HCT116 (cell line): ENCODE measurements at regions not wholly inside any gene's neighbourhood (a gene's known extent, or its start where the extent isn't known, plus 50 kb on each side); places are given as distances from the start of the nearest gene placed in this dataset.

Experiments used
- CEBPB ChIP-seq: IDR thresholded peaks from 2 replicates; pipeline ENCODE4 v1.6.1; 2012; ENCODE audit warnings: low read depth
- EZH2 ChIP-seq: fragments of 200-600 bp; sonication (generic); IDR thresholded peaks from 2 replicates; pipeline ENCODE4 v1.6.1; 2017; ENCODE audit warnings: antibody characterized with exemption, mixed run types
- JUND ChIP-seq: IDR thresholded peaks from 2 replicates; pipeline ENCODE4 v1.6.1; 2012
- POLR2A ChIP-seq: IDR thresholded peaks from 2 replicates; pipeline ENCODE4 v1.7.0; 2011; ENCODE audit warnings: borderline replicate concordance; ENCODE audit not compliant: insufficient read depth, insufficient read length; ENCODE audit errors: extremely low read depth
- POLR2AphosphoS5 ChIP-seq: IDR thresholded peaks from 2 replicates; pipeline ENCODE4 v1.6.1; 2011; ENCODE audit warnings: mild to moderate bottlenecking, low read depth, low read length, moderate library complexity
- RAD21 ChIP-seq: IDR thresholded peaks from 2 replicates; pipeline ENCODE4 v1.6.1; 2012; ENCODE audit warnings: low read depth, mild to moderate bottlenecking
- SIN3A ChIP-seq: IDR thresholded peaks from 2 replicates; pipeline ENCODE4 v1.6.1; 2012; ENCODE audit warnings: low read depth
- ZFX ChIP-seq: fragments of 450-650 bp; IDR thresholded peaks from 2 replicates; pipeline ENCODE4 v1.6.1; 2017
- ZNF274 ChIP-seq: fragments of 200-500 bp; sonication (Bioruptor generic); IDR thresholded peaks from 2 replicates; pipeline ENCODE4 v1.6.1; 2014; ENCODE audit warnings: mild to moderate bottlenecking, low read depth, low read length, inconsistent platforms
- TF ChIP-seq, protein P1 (sequence below), 3 experiments: fragments of 200-600 bp in 1 of 3; sonication (generic) in 1 of 3; IDR thresholded peaks in 2 of 3; conservative IDR thresholded peaks in 1 of 3; 2 replicates each; pipeline ENCODE4 v1.5.1; 2012 to 2017; ENCODE audit warnings: low read depth in 2 of 3, low read length in 2 of 3, antibody characterized with exemption in 1 of 3, borderline replicate concordance in 1 of 3, control low read depth in 1 of 3, mild to moderate bottlenecking in 1 of 3, mixed read lengths in 1 of 3, mixed run types in 1 of 3, moderate library complexity in 1 of 3; ENCODE audit not compliant: insufficient read depth in 1 of 3
- TF ChIP-seq, protein P2 (sequence below): IDR thresholded peaks from 2 replicates; pipeline ENCODE4 v1.6.1; 2012; ENCODE audit warnings: low read depth

DNA sequence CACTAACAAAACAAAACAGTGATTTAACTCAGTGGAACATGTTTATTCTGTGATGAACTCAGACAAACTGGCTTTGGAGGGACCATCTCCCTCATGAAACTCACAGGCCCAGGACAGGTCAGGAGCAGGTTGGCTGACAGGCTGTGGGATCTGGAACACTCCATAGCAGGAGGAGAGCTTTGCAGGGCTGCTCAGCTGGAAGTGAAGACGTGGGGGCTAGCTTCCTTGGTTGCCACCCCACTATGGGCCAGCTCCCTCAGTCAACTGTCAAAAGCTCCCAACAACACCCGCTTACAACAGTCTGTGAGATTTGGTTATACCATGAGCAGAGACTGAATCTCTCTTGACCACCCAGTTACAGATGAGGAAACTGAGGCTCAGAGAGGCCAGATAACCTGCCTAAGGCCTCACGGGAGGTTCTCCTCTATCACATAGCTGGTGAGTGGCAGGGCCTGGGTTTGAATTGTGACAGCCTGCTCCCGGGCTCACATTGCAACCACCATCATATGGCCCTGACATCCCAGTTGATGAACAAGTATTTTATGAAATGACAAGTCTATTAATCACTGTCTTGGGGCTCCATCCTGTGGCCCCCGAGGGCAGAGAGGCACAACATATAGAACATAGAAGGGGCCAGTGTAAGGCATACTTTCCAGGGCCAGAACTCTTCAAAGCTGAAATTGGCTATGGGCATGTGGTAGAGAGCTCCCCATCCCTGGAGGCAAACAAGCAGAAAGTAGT is 473.4 kb downstream of the MN1 start:
- TF ChIP-seq, protein P1, sequence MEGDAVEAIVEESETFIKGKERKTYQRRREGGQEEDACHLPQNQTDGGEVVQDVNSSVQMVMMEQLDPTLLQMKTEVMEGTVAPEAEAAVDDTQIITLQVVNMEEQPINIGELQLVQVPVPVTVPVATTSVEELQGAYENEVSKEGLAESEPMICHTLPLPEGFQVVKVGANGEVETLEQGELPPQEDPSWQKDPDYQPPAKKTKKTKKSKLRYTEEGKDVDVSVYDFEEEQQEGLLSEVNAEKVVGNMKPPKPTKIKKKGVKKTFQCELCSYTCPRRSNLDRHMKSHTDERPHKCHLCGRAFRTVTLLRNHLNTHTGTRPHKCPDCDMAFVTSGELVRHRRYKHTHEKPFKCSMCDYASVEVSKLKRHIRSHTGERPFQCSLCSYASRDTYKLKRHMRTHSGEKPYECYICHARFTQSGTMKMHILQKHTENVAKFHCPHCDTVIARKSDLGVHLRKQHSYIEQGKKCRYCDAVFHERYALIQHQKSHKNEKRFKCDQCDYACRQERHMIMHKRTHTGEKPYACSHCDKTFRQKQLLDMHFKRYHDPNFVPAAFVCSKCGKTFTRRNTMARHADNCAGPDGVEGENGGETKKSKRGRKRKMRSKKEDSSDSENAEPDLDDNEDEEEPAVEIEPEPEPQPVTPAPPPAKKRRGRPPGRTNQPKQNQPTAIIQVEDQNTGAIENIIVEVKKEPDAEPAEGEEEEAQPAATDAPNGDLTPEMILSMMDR (IDR thresholded peaks at IDR 0.05 in 2 of 3, conservative IDR thresholded peaks at IDR 0.05 in 1 of 3; ENCODE audit: borderline replicate concordance in 1 of 3, insufficient read depth in 1 of 3, low read depth in 2 of 3, low read length in 2 of 3): no peak
- TF ChIP-seq SIN3A: no peak
- TF ChIP-seq CEBPB: no peak
- TF ChIP-seq EZH2: no peak
- TF ChIP-seq POLR2A: no peak
- TF ChIP-seq POLR2AphosphoS5: no peak
- TF ChIP-seq, protein P2, sequence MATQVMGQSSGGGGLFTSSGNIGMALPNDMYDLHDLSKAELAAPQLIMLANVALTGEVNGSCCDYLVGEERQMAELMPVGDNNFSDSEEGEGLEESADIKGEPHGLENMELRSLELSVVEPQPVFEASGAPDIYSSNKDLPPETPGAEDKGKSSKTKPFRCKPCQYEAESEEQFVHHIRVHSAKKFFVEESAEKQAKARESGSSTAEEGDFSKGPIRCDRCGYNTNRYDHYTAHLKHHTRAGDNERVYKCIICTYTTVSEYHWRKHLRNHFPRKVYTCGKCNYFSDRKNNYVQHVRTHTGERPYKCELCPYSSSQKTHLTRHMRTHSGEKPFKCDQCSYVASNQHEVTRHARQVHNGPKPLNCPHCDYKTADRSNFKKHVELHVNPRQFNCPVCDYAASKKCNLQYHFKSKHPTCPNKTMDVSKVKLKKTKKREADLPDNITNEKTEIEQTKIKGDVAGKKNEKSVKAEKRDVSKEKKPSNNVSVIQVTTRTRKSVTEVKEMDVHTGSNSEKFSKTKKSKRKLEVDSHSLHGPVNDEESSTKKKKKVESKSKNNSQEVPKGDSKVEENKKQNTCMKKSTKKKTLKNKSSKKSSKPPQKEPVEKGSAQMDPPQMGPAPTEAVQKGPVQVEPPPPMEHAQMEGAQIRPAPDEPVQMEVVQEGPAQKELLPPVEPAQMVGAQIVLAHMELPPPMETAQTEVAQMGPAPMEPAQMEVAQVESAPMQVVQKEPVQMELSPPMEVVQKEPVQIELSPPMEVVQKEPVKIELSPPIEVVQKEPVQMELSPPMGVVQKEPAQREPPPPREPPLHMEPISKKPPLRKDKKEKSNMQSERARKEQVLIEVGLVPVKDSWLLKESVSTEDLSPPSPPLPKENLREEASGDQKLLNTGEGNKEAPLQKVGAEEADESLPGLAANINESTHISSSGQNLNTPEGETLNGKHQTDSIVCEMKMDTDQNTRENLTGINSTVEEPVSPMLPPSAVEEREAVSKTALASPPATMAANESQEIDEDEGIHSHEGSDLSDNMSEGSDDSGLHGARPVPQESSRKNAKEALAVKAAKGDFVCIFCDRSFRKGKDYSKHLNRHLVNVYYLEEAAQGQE: no peak
- TF ChIP-seq ZNF274: no peak
- peak; percentile 26; the same call in 1 of the 2 replicates for TF ChIP-seq RAD21
- TF ChIP-seq ZFX: no peak
- TF ChIP-seq JUND: no peak
